UCSD-AML1 (cell line): ENCODE measurements at regions not wholly inside any gene's neighbourhood (a gene's known extent, or its start where the extent isn't known, plus 50 kb on each side); places are given as distances from the start of the nearest gene placed in this dataset.

ENCODE experiments used
- DNase-seq: peaks from one replicate; lab custom pipeline; 2025; ENCODE audit not compliant: unreplicated experiment; lab: John Stamatoyannopoulos, UW

GRCh38 chr5:10853154-10853553 is 92.1 kb upstream of the DAP start:
- no peak for DNase-seq

GRCh38 chr5:10849278-10849677 is 88.2 kb upstream of the DAP start:
- no peak for DNase-seq

- DNase-seq: no peak
Measured at GRCh38 chr5:10844016-10844415, 83.0 kb upstream of the DAP start.

GRCh38 chr5:10842823-10843222 is 81.8 kb upstream of the DAP start:
- DNase-seq: no peak

GRCh38 chr5:10839916-10840599 is 79.0 kb upstream of the DAP start:
- DNase-seq: no peak

- DNase-seq: no peak
Measured at GRCh38 chr5:10839118-10839517, 78.1 kb upstream of the DAP start.

GRCh38 chr5:10838038-10838437 is 77.0 kb upstream of the DAP start:
- DNase-seq: no peak

GRCh38 chr5:10836986-10837385 is 76.0 kb upstream of the DAP start:
- no peak for DNase-seq

- no peak for DNase-seq
Measured at GRCh38 chr5:10834695-10835094, 73.7 kb upstream of the DAP start.

- no peak for DNase-seq
Measured at GRCh38 chr5:10832987-10833386, 72.0 kb upstream of the DAP start.

- DNase-seq: no peak
Measured at GRCh38 chr5:10832421-10832820, 71.4 kb upstream of the DAP start.

- DNase-seq: no peak
Measured at GRCh38 chr5:10831419-10831818, 70.4 kb upstream of the DAP start.

GRCh38 chr5:10828241-10828640 is 67.2 kb upstream of the DAP start:
- DNase-seq: no peak

- DNase-seq: no peak
Measured at GRCh38 chr5:10827571-10827970, 66.5 kb upstream of the DAP start.

- no peak for DNase-seq
Measured at GRCh38 chr5:10826971-10827370, 65.9 kb upstream of the DAP start.

- no peak for DNase-seq
Measured at GRCh38 chr5:10825897-10826644, 65.0 kb upstream of the DAP start.

- no peak for DNase-seq
Measured at GRCh38 chr5:10812218-10812617, 51.2 kb upstream of the DAP start.
